Activated T-cell treated with anti-CD3 and anti-CD28 coated beads, Interleukin-2, amount 50 U/mL, for 72 hours (primary cell): ENCODE measurements at regions not wholly inside any gene's neighbourhood (a gene's known extent, or its start where the extent isn't known, plus 50 kb on each side); places are given as distances from the start of the nearest gene placed in this dataset.
"Not testable (repeated sequence)": the region's sequence is repeated elsewhere in the genome, so short reads cannot be mapped to it uniquely, and the experiment has no call there.

ENCODE experiments used
- ATAC-seq, 2 donors: fragments of 150-1000 bp; cut with Tn5 transposase; replicated peaks in 1 of 2; 2 replicates each; pipeline ENCODE4 v1.10.0; 2021; ENCODE audit warnings: moderate library complexity in 2 of 2, mild to moderate bottlenecking in 1 of 2
- DNase-seq, 2 donors: peaks; one replicate each; pipeline ENCODE4 v3.0.0; 2021 to 2022; ENCODE audit warnings: mixed read lengths in 1 of 2
- H3K27ac Mint-ChIP-seq: one replicate; pipeline ENCODE4 v1.8.0; 2022; ENCODE audit warnings: mild to moderate bottlenecking, moderate library complexity, mixed read lengths
- H3K27me3 Mint-ChIP-seq: one replicate; pipeline ENCODE4 v1.8.0; 2022; ENCODE audit warnings: low read depth, mixed read lengths
- H3K36me3 Mint-ChIP-seq, 2 donors: one replicate each; pipeline ENCODE4 v1.8.0; 2022; ENCODE audit warnings: mixed read lengths in 2 of 2, mild to moderate bottlenecking in 1 of 2; ENCODE audit not compliant: insufficient read depth in 2 of 2
- H3K4me1 Mint-ChIP-seq: one replicate; pipeline ENCODE4 v1.8.0; 2022; ENCODE audit warnings: low read depth, mixed read lengths
- H3K4me3 Mint-ChIP-seq, 2 donors: one replicate each; pipeline ENCODE4 v1.8.0; 2022; ENCODE audit warnings: mild to moderate bottlenecking in 2 of 2, mixed read lengths in 2 of 2, moderate library complexity in 2 of 2
- H3K9me3 Mint-ChIP-seq, 2 donors: one replicate each; pipeline ENCODE4 v1.8.0; 2022; ENCODE audit warnings: mixed read lengths in 2 of 2

- DNase-seq (no peak), ATAC-seq (no peak)
- Mint-ChIP-seq H3K27ac (no peak overlapping the region), H3K27me3 (no peaks in the 10 kb centered on the region), H3K36me3 (no peaks in the 10 kb centered on the region), H3K4me1 (no peaks in the 10 kb centered on the region), H3K4me3 (no peak overlapping the region), H3K9me3 (peaks cover 0 to 4% of the 10 kb centered on the region in 2 donors)
These were observed 719.5 kb downstream of the SLC4A3 start for GRCh38 chr2:220346919-220347318.

GRCh38 chr2:220347626-220348025, 720.2 kb downstream of the SLC4A3 start:
- DNase-seq (no peak), ATAC-seq (no peak)
- no peak overlapping the region for H3K27ac Mint-ChIP-seq
- H3K9me3 Mint-ChIP-seq = peaks cover 0 to 4% of the 10 kb centered on the region in 2 donors
- H3K36me3 Mint-ChIP-seq = no peaks in the 10 kb centered on the region
- no peak overlapping the region for H3K4me3 Mint-ChIP-seq
- H3K4me1 Mint-ChIP-seq = no peaks in the 10 kb centered on the region
- H3K27me3 Mint-ChIP-seq = no peaks in the 10 kb centered on the region

GRCh38 chr2:220348206-220348605, 720.8 kb downstream of the SLC4A3 start:
- H3K36me3 Mint-ChIP-seq = no peaks in the 10 kb centered on the region
- no peak for ATAC-seq
- H3K9me3 Mint-ChIP-seq = peaks cover 0 to 4% of the 10 kb centered on the region in 2 donors
- no peak for DNase-seq
- H3K4me3 Mint-ChIP-seq = no peak overlapping the region
- H3K27ac Mint-ChIP-seq = no peak overlapping the region
- no peaks in the 10 kb centered on the region for H3K4me1 Mint-ChIP-seq
- H3K27me3 Mint-ChIP-seq = no peaks in the 10 kb centered on the region

- Mint-ChIP-seq H3K36me3 (no peaks in the 10 kb centered on the region), H3K9me3 (peaks cover 3 to 6% of the 10 kb centered on the region in 2 donors), H3K27ac (no peak overlapping the region), H3K4me1 (no peaks in the 10 kb centered on the region), H3K27me3 (no peaks in the 10 kb centered on the region), H3K4me3 (no peak overlapping the region)
- no peak for ATAC-seq
- DNase-seq = no peak
These were observed 726.5 kb downstream of the SLC4A3 start for GRCh38 chr2:220353897-220354296.

GRCh38 chr2:220356076-220356475, 728.6 kb downstream of the SLC4A3 start:
- Mint-ChIP-seq H3K27me3 (no peaks in the 10 kb centered on the region), H3K27ac (no peak overlapping the region), H3K36me3 (no peaks in the 10 kb centered on the region), H3K4me3 (no peak overlapping the region), H3K4me1 (no peaks in the 10 kb centered on the region), H3K9me3 (peaks cover 0 to 6% of the 10 kb centered on the region in 2 donors)
- ATAC-seq (no peak), DNase-seq (no peak)

GRCh38 chr2:220365023-220365422, 737.6 kb downstream of the SLC4A3 start:
- peaks cover 8% of the 10 kb centered on the region in 2 donors for H3K9me3 Mint-ChIP-seq
- H3K27me3 Mint-ChIP-seq = no peaks in the 10 kb centered on the region
- H3K27ac Mint-ChIP-seq = no peak overlapping the region
- H3K4me3 Mint-ChIP-seq = no peak overlapping the region
- no peak for ATAC-seq
- no peaks in the 10 kb centered on the region for H3K4me1 Mint-ChIP-seq
- DNase-seq = no peak
- H3K36me3 Mint-ChIP-seq = no peaks in the 10 kb centered on the region

GRCh38 chr2:220366765-220367164, 739.3 kb downstream of the SLC4A3 start:
- Mint-ChIP-seq H3K4me1 (no peaks in the 10 kb centered on the region), H3K36me3 (no peaks in the 10 kb centered on the region), H3K27me3 (no peaks in the 10 kb centered on the region), H3K9me3 (peaks cover 8 to 13% of the 10 kb centered on the region in 2 donors), H3K4me3 (no peak overlapping the region), H3K27ac (no peak overlapping the region)
- no peak for ATAC-seq
- no peak for DNase-seq

GRCh38 chr2:220370764-220371163, 743.3 kb downstream of the SLC4A3 start:
- no peak for DNase-seq
- Mint-ChIP-seq H3K27me3 (no peaks in the 10 kb centered on the region), H3K9me3 (peaks cover 4 to 11% of the 10 kb centered on the region in 2 donors), H3K36me3 (no peaks in the 10 kb centered on the region), H3K27ac (no peak overlapping the region), H3K4me3 (no peak overlapping the region), H3K4me1 (no peaks in the 10 kb centered on the region)
- no peak for ATAC-seq

GRCh38 chr2:220371211-220371610, 743.8 kb downstream of the SLC4A3 start:
- DNase-seq (no peak), ATAC-seq (no peak)
- Mint-ChIP-seq H3K9me3 (peaks cover 4 to 11% of the 10 kb centered on the region in 2 donors), H3K27me3 (no peaks in the 10 kb centered on the region), H3K4me1 (no peaks in the 10 kb centered on the region), H3K27ac (no peak overlapping the region), H3K36me3 (no peaks in the 10 kb centered on the region), H3K4me3 (no peak overlapping the region)

GRCh38 chr2:220373878-220374277, 746.4 kb downstream of the SLC4A3 start:
- Mint-ChIP-seq H3K9me3 (peaks cover 3 to 4% of the 10 kb centered on the region in 2 donors), H3K4me3 (no peak overlapping the region), H3K36me3 (no peaks in the 10 kb centered on the region), H3K27ac (no peak overlapping the region), H3K27me3 (no peaks in the 10 kb centered on the region), H3K4me1 (no peaks in the 10 kb centered on the region)
- no peak for DNase-seq
- no peak for ATAC-seq

GRCh38 chr2:220374282-220374681, 746.9 kb downstream of the SLC4A3 start:
- H3K36me3 Mint-ChIP-seq = no peaks in the 10 kb centered on the region
- peaks cover 4% of the 10 kb centered on the region in 2 donors for H3K9me3 Mint-ChIP-seq
- H3K4me3 Mint-ChIP-seq = no peak overlapping the region
- ATAC-seq (no peak), DNase-seq (no peak)
- H3K27me3 Mint-ChIP-seq = no peaks in the 10 kb centered on the region
- H3K4me1 Mint-ChIP-seq = no peaks in the 10 kb centered on the region
- no peak overlapping the region for H3K27ac Mint-ChIP-seq

- no peaks in the 10 kb centered on the region for H3K4me1 Mint-ChIP-seq
- no peaks in the 10 kb centered on the region for H3K36me3 Mint-ChIP-seq
- no peak overlapping the region for H3K27ac Mint-ChIP-seq
- H3K4me3 Mint-ChIP-seq = no peak overlapping the region
- H3K27me3 Mint-ChIP-seq = no peaks in the 10 kb centered on the region
- peaks cover 0 to 12% of the 10 kb centered on the region in 2 donors for H3K9me3 Mint-ChIP-seq
- DNase-seq (no peak), ATAC-seq (no peak)
These were observed 750.2 kb downstream of the SLC4A3 start for GRCh38 chr2:220377482-220378155.

GRCh38 chr2:220387758-220388157, 760.3 kb downstream of the SLC4A3 start:
- H3K36me3 Mint-ChIP-seq, H3K27me3 Mint-ChIP-seq, H3K27ac Mint-ChIP-seq, DNase-seq, H3K4me3 Mint-ChIP-seq, ATAC-seq, H3K9me3 Mint-ChIP-seq, H3K4me1 Mint-ChIP-seq: not testable (repeated sequence)

- Mint-ChIP-seq H3K27me3 (no peaks in the 10 kb centered on the region), H3K4me3 (no peak overlapping the region), H3K27ac (no peak overlapping the region), H3K36me3 (no peaks in the 10 kb centered on the region), H3K4me1 (no peaks in the 10 kb centered on the region), H3K9me3 (peaks cover 0 to 2% of the 10 kb centered on the region in 2 donors)
- ATAC-seq = no peak
- no peak for DNase-seq
These were observed 766.3 kb downstream of the SLC4A3 start for GRCh38 chr2:220393711-220394110.
